H1 (cell line): ENCODE measurements at regions not wholly inside any gene's neighbourhood (a gene's known extent, or its start where the extent isn't known, plus 50 kb on each side); places are given as distances from the start of the nearest gene placed in this dataset.

Source experiments
- ATF2 ChIP-seq: IDR thresholded peaks from 2 replicates; pipeline ENCODE4 v1.6.1; 2012; ENCODE audit warnings: low read length, inconsistent platforms
- CHD7 ChIP-seq: fragments of 300-600 bp; sonication (generic); IDR thresholded peaks from 2 replicates; pipeline ENCODE4 v1.7.1; 2012; ENCODE audit warnings: low read length, moderate library complexity, mild to moderate bottlenecking, inconsistent platforms; ENCODE audit not compliant: insufficient replicate concordance
- PHF8 ChIP-seq: fragments of 200-600 bp; sonication (generic); conservative IDR thresholded peaks from 2 replicates; pipeline ENCODE4 v1.7.1; 2012; ENCODE audit warnings: low read depth, mild to moderate bottlenecking, inconsistent platforms, low read length, moderate library complexity
- POLR2AphosphoS5 ChIP-seq: IDR thresholded peaks from 2 replicates; pipeline ENCODE4 v1.6.1; 2011; ENCODE audit warnings: low read depth, low read length
- TAF1 ChIP-seq: IDR thresholded peaks from 2 replicates; pipeline ENCODE4 v1.6.1; 2011; ENCODE audit warnings: mild to moderate bottlenecking, low read depth, low read length
- TCF12 ChIP-seq: IDR thresholded peaks from 2 replicates; pipeline ENCODE4 v1.6.1; 2011; ENCODE audit warnings: low read depth, mild to moderate bottlenecking, low read length

GRCh38 chr2:41709702-41710599, 337.9 kb upstream of the PKDCC start (continued):
- no peak for TF ChIP-seq CHD7
- TF ChIP-seq ATF2, result no peak
- no peak for TF ChIP-seq TAF1
- no peak for TF ChIP-seq PHF8
- TF ChIP-seq POLR2AphosphoS5, result no peak
- no peak for TF ChIP-seq TCF12
- TF ChIP-seq, all 59 proteins: peak for 0
